K562 (cell line): ENCODE measurements at regions not wholly inside any gene's neighbourhood (a gene's known extent, or its start where the extent isn't known, plus 50 kb on each side); places are given as distances from the start of the nearest gene placed in this dataset.

Experiments used
- MAFF ChIP-seq: IDR thresholded peaks from 2 replicates; pipeline ENCODE4 v1.6.1; 2012; ENCODE audit warnings: low read length, improper control_type of control experiment
- MTA1 ChIP-seq: fragments of 450-650 bp; IDR thresholded peaks from 2 replicates; pipeline ENCODE4 v1.6.1; 2017; ENCODE audit warnings: borderline replicate concordance
- MYBL2 ChIP-seq, 2 experiments: fragments of 450-650 bp in 1 of 2; sonication (generic) in 1 of 2; formaldehyde crosslinking in 1 of 2; IDR thresholded peaks; 2 replicates each; pipeline versions ENCODE4 v1.6.1 to v1.8.1; 2017 to 2022; ENCODE audit warnings: borderline replicate concordance in 1 of 2, inconsistent platforms in 1 of 2, low read depth in 1 of 2, mild to moderate bottlenecking in 1 of 2, missing genetic modification reagents in 1 of 2, moderate library complexity in 1 of 2
- RUNX1 ChIP-seq: sonication (generic); IDR thresholded peaks from 2 replicates; pipeline ENCODE4 v1.6.1; 2016; ENCODE audit warnings: antibody characterized with exemption, low read depth
- SMARCA5 ChIP-seq: fragments of 450-650 bp; IDR thresholded peaks from 2 replicates; pipeline ENCODE4 v1.6.1; 2016
- SREBF2 ChIP-seq: sonication (generic); formaldehyde crosslinking; IDR thresholded peaks from 2 replicates; pipeline ENCODE4 v1.4.0; 2020; ENCODE audit warnings: mild to moderate bottlenecking, missing genetic modification reagents
- YBX1 ChIP-seq: fragments of 450-650 bp; IDR thresholded peaks from 2 replicates; pipeline ENCODE4 v1.7.1; 2016; ENCODE audit warnings: mild to moderate bottlenecking
- ZFPM2 ChIP-seq: fragments of 250-450 bp; sonication (Bioruptor Pico); IDR thresholded peaks from 2 replicates; pipeline ENCODE4 v1.5.1; 2022; ENCODE audit warnings: mild to moderate bottlenecking
- ZNF24 ChIP-seq: fragments of 450-650 bp; IDR thresholded peaks from 2 replicates; pipeline ENCODE4 v1.6.1; 2016
- TF ChIP-seq, protein P1 (sequence below), 2 experiments: fragments of 250-450 bp in 1 of 2; fragments of 450-650 bp in 1 of 2; sonication (Bioruptor Pico) in 1 of 2; IDR thresholded peaks; 2 replicates each; pipeline versions ENCODE4 v1.6.1 to v1.8.0; 2016 to 2021; ENCODE audit warnings: mild to moderate bottlenecking in 2 of 2, moderate library complexity in 2 of 2, missing compliant biosample characterization in 1 of 2, missing genetic modification characterization in 1 of 2

GRCh38 chr7:130884437-130885417 is 150.7 kb upstream of the KLF14 start (continued):
- TF ChIP-seq, protein P1, sequence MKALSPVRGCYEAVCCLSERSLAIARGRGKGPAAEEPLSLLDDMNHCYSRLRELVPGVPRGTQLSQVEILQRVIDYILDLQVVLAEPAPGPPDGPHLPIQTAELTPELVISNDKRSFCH (CRISPR knock-in tag; IDR thresholded peaks at IDR 0.05), result no peak
- TF ChIP-seq, protein P1 (tag; IDR thresholded peaks at IDR 0.05), result no peak
- no peak for TF ChIP-seq RUNX1
- TF ChIP-seq MYBL2 (IDR thresholded peaks at IDR 0.05; ENCODE audit: low read depth), result no peak
- TF ChIP-seq MYBL2 (CRISPR knock-in tag; IDR thresholded peaks at IDR 0.05; ENCODE audit: borderline replicate concordance), result no peak
- TF ChIP-seq SMARCA5, result no peak
- no peak for TF ChIP-seq MTA1
- no peak for TF ChIP-seq ZFPM2
- peak; percentile 73 for TF ChIP-seq MAFF
- TF ChIP-seq ZNF24, result no peak
- TF ChIP-seq SREBF2 (CRISPR knock-in tag), result no peak
- no peak for TF ChIP-seq YBX1
